GM21381 (cell line): ENCODE measurements at regions not wholly inside any gene's neighbourhood (a gene's known extent, or its start where the extent isn't known, plus 50 kb on each side); places are given as distances from the start of the nearest gene placed in this dataset.

ENCODE experiments used
- ATAC-seq: cut with Tn5 transposase; IDR thresholded peaks from one replicate; pipeline ENCODE4 v1.9.1; 2021; ENCODE audit warnings: mild to moderate bottlenecking, moderate library complexity; ENCODE audit not compliant: unreplicated experiment

DNA sequence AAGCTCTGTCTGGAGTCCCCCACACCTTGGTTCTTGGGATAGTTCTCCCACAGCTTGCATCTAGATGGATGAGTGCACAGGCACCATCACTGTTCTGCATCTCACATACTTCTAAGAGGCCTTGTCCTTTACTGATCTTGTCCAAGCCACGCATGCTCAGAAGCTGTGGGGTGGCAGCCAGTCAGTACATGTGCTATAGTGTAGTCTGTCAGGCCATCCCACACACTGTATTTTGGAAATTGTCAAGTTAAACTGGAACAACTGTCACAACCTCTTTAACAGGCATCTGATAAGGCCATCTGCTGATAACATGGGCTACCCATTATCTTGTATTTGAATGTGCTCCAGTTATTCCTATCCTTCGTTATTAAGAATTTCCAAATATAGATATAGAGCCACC, 296.5 kb upstream of the AZI2 start:
- no peak for ATAC-seq

- ATAC-seq, result no peak
These were observed 297.8 kb upstream of the AZI2 start for GRCh38 chr3:28646435-28646834.

- no peak for ATAC-seq
These were observed 300.6 kb upstream of the AZI2 start for GRCh38 chr3:28649266-28649665.

DNA sequence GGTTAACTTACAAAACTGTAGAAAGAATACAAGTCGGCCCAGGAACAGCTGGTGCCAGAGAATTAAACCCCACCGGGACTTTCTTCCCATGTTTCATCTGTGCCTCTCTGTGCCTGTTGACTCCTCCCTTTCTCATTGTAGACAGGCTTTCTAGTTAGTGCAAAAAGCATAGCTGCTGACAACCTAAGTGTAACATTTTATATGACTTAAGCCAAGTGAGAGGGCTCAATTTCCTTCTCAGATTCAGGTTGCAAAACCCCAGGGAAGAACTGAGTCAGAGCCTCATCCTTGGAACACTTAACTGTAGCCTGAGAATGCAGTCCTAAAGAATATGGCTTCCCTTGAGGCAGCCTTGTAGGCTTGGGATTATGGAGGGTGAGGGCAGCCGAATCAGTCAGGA, 302.5 kb upstream of the AZI2 start:
- ATAC-seq, result no peak

DNA sequence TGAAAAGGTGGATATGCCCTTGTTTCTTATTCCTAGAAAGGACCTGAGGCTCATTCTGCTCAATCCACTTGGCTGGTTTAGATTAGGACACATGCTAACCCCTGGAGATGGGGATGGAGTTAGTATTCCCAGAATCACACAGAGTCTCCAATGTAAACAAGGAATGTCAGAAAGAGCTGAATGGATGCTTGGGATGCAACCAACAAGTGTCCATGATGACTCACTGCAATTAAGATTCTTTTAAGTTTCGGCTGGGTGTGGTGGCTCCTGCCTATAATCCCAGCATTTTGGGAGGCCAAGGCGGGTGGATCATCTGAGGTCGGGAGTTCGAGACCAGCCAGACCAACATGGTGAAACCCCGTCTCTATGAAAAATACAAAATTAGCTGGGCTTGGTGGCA, 315.5 kb upstream of the AZI2 start:
- no peak for ATAC-seq

GRCh38 chr3:28667646-28668621, 319.3 kb upstream of the AZI2 start:
- peak; percentile 95 for ATAC-seq

DNA sequence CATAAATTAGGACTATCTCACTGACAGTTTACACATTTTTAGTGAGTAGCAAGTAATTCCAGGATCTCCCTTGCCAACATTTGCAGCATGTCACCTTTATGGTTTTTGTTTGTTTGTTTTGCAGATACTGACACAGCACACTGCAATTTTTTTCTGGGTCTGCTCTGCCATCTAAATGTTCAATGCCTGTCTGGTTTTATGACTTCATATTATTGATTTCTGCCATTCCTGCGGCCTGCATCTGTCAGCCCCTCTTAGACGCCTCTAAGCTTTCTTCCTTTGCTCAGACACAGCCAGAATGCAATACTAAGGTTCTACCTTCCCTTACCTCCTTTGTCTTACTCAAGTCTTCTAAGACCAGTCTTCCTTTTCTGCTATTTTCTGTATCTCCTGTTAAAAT, 321.2 kb upstream of the AZI2 start:
- ATAC-seq, result no peak

- no peak for ATAC-seq
These were observed 323.8 kb upstream of the AZI2 start for GRCh38 chr3:28672406-28672805.

GRCh38 chr3:28673446-28673845, 324.8 kb upstream of the AZI2 start:
- ATAC-seq, result no peak

GRCh38 chr3:28674212-28674611, 325.6 kb upstream of the AZI2 start:
- no peak for ATAC-seq

- ATAC-seq, result no peak
These were observed 329.0 kb upstream of the AZI2 start for GRCh38 chr3:28677581-28677980.

GRCh38 chr3:28678086-28678485, 329.5 kb upstream of the AZI2 start:
- ATAC-seq, result no peak

DNA sequence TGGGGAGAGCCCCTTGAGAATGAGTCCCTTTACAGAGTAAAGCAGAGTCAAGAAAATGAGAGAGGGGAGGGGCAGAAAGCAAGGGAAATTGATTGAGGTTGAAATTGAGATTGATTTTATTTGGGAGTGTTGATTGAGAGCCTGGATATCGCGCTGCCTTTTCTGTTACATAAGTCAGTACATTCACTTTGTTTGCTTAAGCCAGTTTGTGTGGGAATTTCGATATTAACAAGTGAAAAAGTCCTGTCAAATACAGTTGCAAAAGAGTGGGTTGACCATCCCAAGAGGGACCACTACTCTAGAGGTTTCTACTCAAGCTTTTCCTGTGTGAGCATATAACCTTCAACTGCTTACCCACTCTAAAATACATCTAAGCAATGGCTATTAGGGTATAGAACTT, 331.4 kb upstream of the AZI2 start:
- no peak for ATAC-seq

- no peak for ATAC-seq
These were observed 333.5 kb upstream of the AZI2 start for GRCh38 chr3:28682121-28682520.

- no peak for ATAC-seq
These were observed 341.6 kb upstream of the AZI2 start for GRCh38 chr3:28690176-28690575.

- no peak for ATAC-seq
These were observed 350.1 kb upstream of the AZI2 start for GRCh38 chr3:28698706-28699105.

GRCh38 chr3:28699283-28699682, 350.7 kb upstream of the AZI2 start:
- ATAC-seq, result no peak

DNA sequence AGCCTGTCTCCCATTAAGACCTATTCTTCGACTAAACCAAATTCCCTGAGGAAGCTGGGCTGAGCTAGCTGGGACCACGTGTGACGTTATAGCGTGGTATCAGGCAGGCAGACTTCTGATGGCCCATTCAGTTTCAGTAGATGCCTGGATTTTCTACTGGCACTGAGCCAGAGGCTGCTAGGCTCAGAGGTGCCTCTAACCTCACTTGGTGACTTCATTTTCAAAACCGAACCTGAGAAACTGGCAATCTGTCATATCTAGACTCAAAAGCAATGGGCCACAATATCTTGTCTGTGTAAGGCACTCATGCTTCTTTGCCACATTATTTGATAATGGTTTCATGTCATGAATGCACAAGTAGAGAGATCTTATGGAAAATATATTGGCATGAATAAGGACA, 352.1 kb upstream of the AZI2 start:
- no peak for ATAC-seq

DNA sequence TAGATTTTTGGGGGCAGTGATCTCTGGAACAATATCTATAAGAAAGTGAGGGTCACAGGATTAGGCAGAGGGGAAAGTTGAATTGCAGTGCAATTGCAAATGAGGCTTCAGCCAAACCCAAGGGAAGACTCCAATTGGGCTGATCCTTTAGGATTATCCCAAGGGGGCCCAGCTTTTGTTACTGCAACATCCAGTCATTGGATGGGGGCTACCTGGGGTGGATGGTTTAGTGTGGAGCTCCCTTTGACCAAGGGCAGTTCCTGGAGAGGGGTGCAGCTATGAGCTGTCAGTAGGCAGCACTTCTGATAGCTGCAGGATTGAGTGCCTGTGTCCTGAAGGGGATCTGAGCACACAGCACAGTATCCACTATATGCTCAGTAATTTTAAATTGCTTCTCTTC, 355.2 kb upstream of the AZI2 start:
- ATAC-seq, result no peak

- no peak for ATAC-seq
These were observed 362.7 kb upstream of the AZI2 start for GRCh38 chr3:28711293-28711692.

- ATAC-seq, result no peak
These were observed 368.3 kb upstream of the AZI2 start for GRCh38 chr3:28716939-28717338.

DNA sequence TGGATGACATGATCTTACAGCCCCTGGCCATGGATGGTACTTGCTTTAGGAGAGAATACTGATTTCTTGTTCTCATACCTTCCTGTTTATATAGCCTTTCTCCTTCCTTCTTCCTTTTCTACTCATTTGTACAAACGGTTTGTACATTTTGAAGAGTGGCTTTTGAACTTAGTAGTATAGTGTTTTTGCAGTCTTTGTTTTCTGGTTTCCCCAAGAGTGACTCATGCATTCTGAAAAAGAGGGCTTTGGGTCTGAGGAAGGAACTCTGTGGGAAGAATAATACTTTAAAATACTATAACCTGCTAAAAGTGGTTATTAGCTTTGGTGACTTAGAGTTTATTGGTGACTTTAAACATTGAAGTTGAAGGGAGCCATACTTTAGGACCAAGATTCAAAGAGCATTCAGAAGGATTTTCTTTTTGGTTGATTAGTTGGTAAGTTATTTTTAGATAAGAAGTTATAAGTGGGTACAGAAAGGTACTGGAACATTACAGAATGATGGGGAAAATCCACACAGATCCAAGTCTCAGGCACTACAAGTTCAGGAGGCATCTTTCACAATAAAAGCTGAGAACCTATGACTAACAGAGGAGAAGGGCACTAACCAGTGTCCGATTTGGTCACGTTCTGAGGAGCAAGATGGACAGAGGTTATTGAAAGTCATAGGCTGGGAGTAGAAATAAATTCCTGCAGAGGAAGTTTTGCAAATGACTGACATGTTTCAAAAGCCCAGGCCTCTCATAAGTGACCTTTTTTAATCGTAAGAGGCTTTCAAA, 369.6 kb upstream of the AZI2 start:
- ATAC-seq, result no peak
